ENCODE measurements at regions not wholly inside any gene's neighbourhood (a gene's known extent, or its start where the extent isn't known, plus 50 kb on each side); places are given as distances from the start of the nearest gene placed in this dataset.

DNA sequence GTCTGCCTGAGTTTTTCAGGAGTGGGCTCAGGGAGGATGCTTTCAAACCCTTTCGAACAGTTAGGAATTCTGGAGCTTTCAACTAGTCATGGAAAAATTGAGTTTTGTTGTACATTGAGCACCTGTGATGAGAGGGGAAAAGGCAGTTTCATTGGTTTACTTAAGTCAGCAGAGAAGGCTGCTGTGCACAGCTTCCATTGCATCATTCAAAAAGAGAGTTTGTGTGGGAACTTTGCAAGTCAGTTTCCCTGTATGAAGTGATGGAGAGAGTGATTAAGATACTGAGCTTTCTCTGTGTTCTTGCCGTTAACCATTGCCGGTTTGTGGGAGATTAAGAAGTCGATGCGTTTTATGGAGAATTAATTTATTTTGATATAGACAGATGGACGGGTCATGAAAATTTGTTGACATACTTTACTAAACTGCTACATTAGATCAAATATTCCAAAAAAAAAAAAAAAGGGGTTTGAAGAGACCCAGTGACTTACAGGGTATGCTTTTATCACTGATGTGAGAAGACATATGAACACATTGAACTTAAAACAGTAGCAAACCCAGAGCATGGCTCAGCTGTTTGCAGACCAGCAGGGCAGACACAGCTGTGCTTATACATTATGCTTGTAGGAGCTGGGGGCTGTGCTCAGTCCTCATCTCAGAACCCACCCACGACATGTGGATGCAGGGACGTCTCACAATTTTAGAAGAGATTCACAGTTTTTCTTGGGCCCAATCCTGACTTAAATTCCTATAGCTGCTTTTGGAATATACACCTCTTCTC, 234.1 kb downstream of the SOX4 start:
- H3K36me3 ChIP-seq (ENCODE audit: control insufficient read depth in 4 of 4, insufficient read depth in 4 of 4, low read length in 3 of 4) = no peaks in the 10 kb centered on the region
- H3K4me3 ChIP-seq (ENCODE audit: control insufficient read depth in 1 of 7, extremely low read depth in 1 of 7, insufficient read depth in 4 of 7, low read depth in 2 of 7, low read length in 6 of 7) = no peak overlapping the region
- ChIA-PET POLR2A (no interaction called here), CTCF (interaction anchor here (0.6 to 0.7 kb wide), 2 partner anchors 646 to 1925 kb away, joined by 3 read pairs; no protein-coding TSS in a partner anchor)
- no peaks in the 10 kb centered on the region for H3K27me3 ChIP-seq (replicated peaks in 2 of 5; ENCODE audit: control insufficient read depth in 4 of 5, insufficient read depth in 5 of 5, low read length in 4 of 5)
- no peak for DNase-seq
- no peak overlapping the region for H3K27ac ChIP-seq (ENCODE audit: insufficient read depth in 1 of 2, low read depth in 1 of 2, low read length in 2 of 2, poor library complexity in 1 of 2, severe bottlenecking in 2 of 2)
- no peaks in the 10 kb centered on the region for H3K9me3 ChIP-seq (ENCODE audit: control extremely low read depth in 1 of 5, control insufficient read depth in 4 of 5, insufficient read depth in 2 of 5, low read depth in 1 of 5, low read length in 4 of 5)
- H3K4me1 ChIP-seq (ENCODE audit: control extremely low read depth in 1 of 4, control insufficient read depth in 4 of 4, insufficient read depth in 4 of 4, low read length in 3 of 4) = peaks cover 0 to 26% (median 19%) of the 10 kb centered on the region in 4 experiments
- 67% methylated on average over 3 of the region's 8 CpGs for WGBS (ENCODE audit: insufficient coverage)

- DNase-seq = no peak
- Histone ChIP-seq H3K27me3 (replicated peaks in 2 of 5; ENCODE audit: control insufficient read depth in 4 of 5, insufficient read depth in 5 of 5, low read length in 4 of 5) (no peaks in the 10 kb centered on the region), H3K4me3 (ENCODE audit: control insufficient read depth in 1 of 7, extremely low read depth in 1 of 7, insufficient read depth in 4 of 7, low read depth in 2 of 7, low read length in 6 of 7) (no peak overlapping the region), H3K36me3 (ENCODE audit: control insufficient read depth in 4 of 4, insufficient read depth in 4 of 4, low read length in 3 of 4) (no peaks in the 10 kb centered on the region), H3K4me1 (ENCODE audit: control extremely low read depth in 1 of 4, control insufficient read depth in 4 of 4, insufficient read depth in 4 of 4, low read length in 3 of 4) (peaks cover 0 to 20% (median 16%) of the 10 kb centered on the region in 4 experiments), H3K9me3 (ENCODE audit: control extremely low read depth in 1 of 5, control insufficient read depth in 4 of 5, insufficient read depth in 2 of 5, low read depth in 1 of 5, low read length in 4 of 5) (no peaks in the 10 kb centered on the region), H3K27ac (ENCODE audit: insufficient read depth in 1 of 2, low read depth in 1 of 2, low read length in 2 of 2, poor library complexity in 1 of 2, severe bottlenecking in 2 of 2) (no peak overlapping the region)
- CTCF ChIA-PET = interaction anchor here (0.8 kb wide), 1 partner anchor 34 kb away, joined by 3 read pairs; no protein-coding TSS in a partner anchor
- POLR2A ChIA-PET = interaction anchor here (0.8 kb wide), 1 partner anchor 235 kb away, joined by 7 read pairs; the partner anchor contains the start of gene SOX4
- 100% methylated on average over 3 of the region's 4 CpGs for WGBS (ENCODE audit: insufficient coverage)
Measured at GRCh38 chr6:21828704-21829103, 235.2 kb downstream of the SOX4 start.

DNA sequence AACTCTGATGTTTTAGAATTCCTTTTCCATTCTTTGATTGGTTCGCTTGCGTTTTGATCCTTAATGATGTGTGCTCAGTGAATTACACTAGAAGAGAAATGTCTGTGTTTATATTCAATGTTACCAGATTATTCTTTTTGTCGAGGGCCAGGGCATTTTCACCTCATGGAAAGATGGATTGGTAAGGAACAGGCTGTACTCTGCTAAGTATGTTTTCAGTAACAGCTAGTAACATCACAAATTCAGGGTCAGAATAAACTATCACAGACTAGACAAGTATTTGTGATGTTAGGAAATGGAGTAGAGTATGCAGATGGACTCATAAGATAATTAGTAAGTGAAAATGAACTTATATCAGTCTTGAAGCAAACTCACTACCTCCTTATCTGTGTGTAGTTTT, 235.6 kb downstream of the SOX4 start:
- Histone ChIP-seq H3K4me3 (ENCODE audit: control insufficient read depth in 1 of 7, extremely low read depth in 1 of 7, insufficient read depth in 4 of 7, low read depth in 2 of 7, low read length in 6 of 7) (no peak overlapping the region), H3K4me1 (ENCODE audit: control extremely low read depth in 1 of 4, control insufficient read depth in 4 of 4, insufficient read depth in 4 of 4, low read length in 3 of 4) (peaks cover 0 to 16% (median 14%) of the 10 kb centered on the region in 4 experiments), H3K9me3 (ENCODE audit: control extremely low read depth in 1 of 5, control insufficient read depth in 4 of 5, insufficient read depth in 2 of 5, low read depth in 1 of 5, low read length in 4 of 5) (no peaks in the 10 kb centered on the region), H3K27ac (ENCODE audit: insufficient read depth in 1 of 2, low read depth in 1 of 2, low read length in 2 of 2, poor library complexity in 1 of 2, severe bottlenecking in 2 of 2) (no peak overlapping the region), H3K27me3 (replicated peaks in 2 of 5; ENCODE audit: control insufficient read depth in 4 of 5, insufficient read depth in 5 of 5, low read length in 4 of 5) (no peaks in the 10 kb centered on the region), H3K36me3 (ENCODE audit: control insufficient read depth in 4 of 4, insufficient read depth in 4 of 4, low read length in 3 of 4) (no peaks in the 10 kb centered on the region)
- CTCF ChIA-PET = interaction anchor here (0.8 kb wide), 1 partner anchor 34 kb away, joined by 3 read pairs; no protein-coding TSS in a partner anchor
- POLR2A ChIA-PET = interaction anchor here (0.8 kb wide), 1 partner anchor 235 kb away, joined by 7 read pairs; the partner anchor contains the start of gene SOX4
- WGBS (ENCODE audit: insufficient coverage) = 93% methylated on average over 2 of the region's 3 CpGs
- DNase-seq = no peak

DNA sequence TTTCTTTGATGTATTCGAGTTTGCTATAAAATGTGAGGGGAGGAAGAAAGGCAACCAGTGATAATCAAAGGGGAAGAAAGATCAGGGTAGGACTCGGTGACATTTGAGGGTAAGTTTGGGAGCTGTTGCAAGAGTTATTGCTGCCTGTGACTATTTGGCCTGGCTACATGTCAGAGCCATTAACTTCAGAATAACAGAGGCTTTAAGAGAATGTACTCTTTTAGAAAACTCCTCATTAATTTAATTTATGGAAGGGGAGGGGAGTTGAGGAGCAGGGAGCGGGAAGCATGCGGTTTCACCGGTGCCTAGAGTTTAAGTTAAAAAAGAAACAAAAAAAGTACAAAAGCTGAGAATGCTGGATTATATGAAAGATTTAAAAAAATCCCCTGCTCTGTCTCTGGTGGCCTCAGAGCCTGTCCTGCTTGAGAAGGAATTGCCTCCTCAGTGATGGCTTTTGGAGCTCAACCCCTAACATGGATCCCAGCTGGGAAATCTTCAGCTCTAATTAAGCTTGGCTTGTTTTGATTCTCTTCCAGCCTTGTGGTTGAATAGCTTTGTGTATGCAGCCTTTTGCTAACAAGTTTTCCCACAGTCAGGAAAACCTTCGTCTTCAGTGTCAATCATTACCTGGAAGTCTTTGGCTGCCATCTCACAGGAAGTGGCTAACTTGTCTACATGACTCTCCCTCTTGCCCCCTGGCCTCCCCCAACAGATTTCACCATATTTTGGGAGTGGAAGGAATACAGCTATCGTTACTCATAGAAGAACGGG, 238.2 kb downstream of the SOX4 start:
- Histone ChIP-seq H3K9me3 (ENCODE audit: control extremely low read depth in 1 of 5, control insufficient read depth in 4 of 5, insufficient read depth in 2 of 5, low read depth in 1 of 5, low read length in 4 of 5) (no peaks in the 10 kb centered on the region), H3K4me1 (ENCODE audit: control extremely low read depth in 1 of 4, control insufficient read depth in 4 of 4, insufficient read depth in 4 of 4, low read length in 3 of 4) (peaks cover 0 to 19% (median 14%) of the 10 kb centered on the region in 4 experiments), H3K4me3 (ENCODE audit: control insufficient read depth in 1 of 7, extremely low read depth in 1 of 7, insufficient read depth in 4 of 7, low read depth in 2 of 7, low read length in 6 of 7) (peak overlapping the region in 5 of 7 experiments; percentile 5 to 57 (median 20)), H3K27ac (ENCODE audit: insufficient read depth in 1 of 2, low read depth in 1 of 2, low read length in 2 of 2, poor library complexity in 1 of 2, severe bottlenecking in 2 of 2) (peak overlapping the region; percentile 15), H3K27me3 (replicated peaks in 2 of 5; ENCODE audit: control insufficient read depth in 4 of 5, insufficient read depth in 5 of 5, low read length in 4 of 5) (no peaks in the 10 kb centered on the region), H3K36me3 (ENCODE audit: control insufficient read depth in 4 of 4, insufficient read depth in 4 of 4, low read length in 3 of 4) (no peaks in the 10 kb centered on the region)
- ChIA-PET POLR2A (interaction anchor here (0.6 kb wide), 1 partner anchor 90 kb away, joined by 3 read pairs; no protein-coding TSS in a partner anchor), CTCF (interaction anchor here (0.8 kb wide), 1 partner anchor 186 kb away, joined by 3 read pairs; no protein-coding TSS in a partner anchor)
- WGBS (ENCODE audit: insufficient coverage) = 0% methylated on average over 3 of the region's 8 CpGs
- DNase-seq = peak in 2 of 3 donors; percentile 55 to 65

- no peak for DNase-seq
- POLR2A ChIA-PET = no interaction called here
- CTCF ChIA-PET = no interaction called here
Measured at GRCh38 chr6:21836277-21836676, 242.7 kb downstream of the SOX4 start.

DNA sequence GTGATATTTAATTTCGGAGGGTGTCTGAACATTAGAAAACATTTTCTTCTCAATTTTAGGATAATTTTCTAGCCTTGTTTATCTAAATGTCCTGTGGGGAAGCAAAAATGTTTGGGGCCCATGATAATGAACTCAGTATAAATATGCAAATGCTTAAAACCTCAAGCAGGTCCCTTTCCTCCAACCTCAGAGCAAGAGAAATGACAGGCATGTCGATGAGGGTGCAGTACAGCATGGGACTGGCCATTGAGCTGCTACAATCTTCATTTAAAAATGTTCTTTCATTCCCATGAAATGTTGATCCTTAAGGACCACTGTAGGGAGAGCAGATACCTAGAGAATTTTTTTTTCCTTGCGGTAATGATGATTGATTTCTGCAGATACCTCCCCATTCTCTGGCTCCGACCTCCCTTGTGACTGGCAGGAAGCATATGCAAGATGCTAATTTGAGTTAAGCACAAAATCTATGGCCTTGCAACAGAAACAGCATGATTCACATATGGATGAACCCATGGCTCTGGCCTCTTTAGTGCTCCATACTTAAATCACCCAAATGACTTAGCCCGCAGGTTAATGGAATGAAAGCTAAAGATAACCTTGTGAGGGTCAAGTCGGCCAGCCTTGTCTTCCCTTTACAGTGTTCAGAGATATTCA, 243.3 kb downstream of the SOX4 start:
- CTCF ChIA-PET = no interaction called here
- WGBS (ENCODE audit: insufficient coverage) = 9% methylated on average over 3 of the region's 6 CpGs

More at GRCh38 chr6:21836277-21836676, 242.7 kb downstream of the SOX4 start:
- Histone ChIP-seq H3K27me3 (replicated peaks in 2 of 5; ENCODE audit: control insufficient read depth in 4 of 5, insufficient read depth in 5 of 5, low read length in 4 of 5) (no peaks in the 10 kb centered on the region), H3K4me1 (ENCODE audit: control extremely low read depth in 1 of 4, control insufficient read depth in 4 of 4, insufficient read depth in 4 of 4, low read length in 3 of 4) (peaks cover 0 to 27% (median 22%) of the 10 kb centered on the region in 4 experiments), H3K27ac (ENCODE audit: insufficient read depth in 1 of 2, low read depth in 1 of 2, low read length in 2 of 2, poor library complexity in 1 of 2, severe bottlenecking in 2 of 2) (no peak overlapping the region), H3K36me3 (ENCODE audit: control insufficient read depth in 4 of 4, insufficient read depth in 4 of 4, low read length in 3 of 4) (no peaks in the 10 kb centered on the region), H3K4me3 (ENCODE audit: control insufficient read depth in 1 of 7, extremely low read depth in 1 of 7, insufficient read depth in 4 of 7, low read depth in 2 of 7, low read length in 6 of 7) (no peak overlapping the region), H3K9me3 (ENCODE audit: control extremely low read depth in 1 of 5, control insufficient read depth in 4 of 5, insufficient read depth in 2 of 5, low read depth in 1 of 5, low read length in 4 of 5) (no peaks in the 10 kb centered on the region)
- 97% methylated on average over 6 of the region's 7 CpGs for WGBS (ENCODE audit: insufficient coverage)

More for the DNA sequence above, 243.3 kb downstream of the SOX4 start:
- H3K36me3 ChIP-seq (ENCODE audit: control insufficient read depth in 4 of 4, insufficient read depth in 4 of 4, low read length in 3 of 4) = peaks cover 0 to 3% (median 0%) of the 10 kb centered on the region in 4 experiments
- no peaks in the 10 kb centered on the region for H3K9me3 ChIP-seq (ENCODE audit: control extremely low read depth in 1 of 5, control insufficient read depth in 4 of 5, insufficient read depth in 2 of 5, low read depth in 1 of 5, low read length in 4 of 5)
- H3K27ac ChIP-seq (ENCODE audit: insufficient read depth in 1 of 2, low read depth in 1 of 2, low read length in 2 of 2, poor library complexity in 1 of 2, severe bottlenecking in 2 of 2) = no peak overlapping the region
- POLR2A ChIA-PET = no interaction called here
- peaks cover 0 to 21% (median 17%) of the 10 kb centered on the region in 4 experiments for H3K4me1 ChIP-seq (ENCODE audit: control extremely low read depth in 1 of 4, control insufficient read depth in 4 of 4, insufficient read depth in 4 of 4, low read length in 3 of 4)
- peak in 2 of 3 donors; percentile 68 to 83 for DNase-seq
- H3K27me3 ChIP-seq (replicated peaks in 2 of 5; ENCODE audit: control insufficient read depth in 4 of 5, insufficient read depth in 5 of 5, low read length in 4 of 5) = no peaks in the 10 kb centered on the region
- H3K4me3 ChIP-seq (ENCODE audit: control insufficient read depth in 1 of 7, extremely low read depth in 1 of 7, insufficient read depth in 4 of 7, low read depth in 2 of 7, low read length in 6 of 7) = no peak overlapping the region
